Skeletal muscle tissue (tissue), 3 donors: ENCODE measurements at regions not wholly inside any gene's neighbourhood (a gene's known extent, or its start where the extent isn't known, plus 50 kb on each side); places are given as distances from the start of the nearest gene placed in this dataset.

ENCODE experiments used
- H3K27ac ChIP-seq: one replicate; pipeline ENCODE4 v1.7.0; 2013; ENCODE audit warnings: mild to moderate bottlenecking, low read depth, low read length, inconsistent platforms
- H3K27me3 ChIP-seq, 3 donors: one replicate each; pipeline ENCODE4 v1.7.0; 2013; ENCODE audit warnings: low read length in 3 of 3; ENCODE audit not compliant: control insufficient read depth in 3 of 3, insufficient read depth in 3 of 3
- H3K36me3 ChIP-seq, 3 donors: one replicate each; pipeline ENCODE4 v1.7.0; 2013; ENCODE audit warnings: low read length in 3 of 3; ENCODE audit not compliant: control insufficient read depth in 3 of 3, insufficient read depth in 3 of 3
- H3K4me1 ChIP-seq, 3 donors: one replicate each; pipeline ENCODE4 v1.7.0; 2013; ENCODE audit warnings: low read length in 3 of 3, mild to moderate bottlenecking in 3 of 3; ENCODE audit not compliant: control insufficient read depth in 3 of 3, insufficient read depth in 3 of 3
- H3K4me3 ChIP-seq, 3 donors: one replicate each; pipeline ENCODE4 v1.7.0; 2013; ENCODE audit warnings: low read length in 3 of 3
- H3K9ac ChIP-seq, 3 donors: one replicate each; pipeline ENCODE4 v1.7.0; 2013; ENCODE audit warnings: low read length in 3 of 3, mild to moderate bottlenecking in 3 of 3, moderate library complexity in 2 of 3, low read depth in 1 of 3
- H3K9me3 ChIP-seq, 3 donors: one replicate each; pipeline ENCODE4 v1.7.0; 2013; ENCODE audit warnings: low read length in 3 of 3; ENCODE audit not compliant: control insufficient read depth in 3 of 3
- donor health status: Osteomylitis.

GRCh38 chr2:120415060-120415459, 69.1 kb downstream of the INHBB start:
- no peaks in the 10 kb centered on the region for H3K36me3 ChIP-seq
- no peak overlapping the region for H3K9ac ChIP-seq
- peaks cover under 1 to 6% (median 1%) of the 10 kb centered on the region in 3 donors for H3K9me3 ChIP-seq
- H3K27me3 ChIP-seq, result no peaks in the 10 kb centered on the region
- no peak overlapping the region for H3K27ac ChIP-seq
- no peak overlapping the region for H3K4me3 ChIP-seq
- H3K4me1 ChIP-seq, result peaks cover 0 to 12% (median 5%) of the 10 kb centered on the region in 3 donors

GRCh38 chr2:120415728-120416509, 70.0 kb downstream of the INHBB start:
- Histone ChIP-seq H3K27me3 (no peaks in the 10 kb centered on the region), H3K4me1 (peaks cover 0 to 12% (median 5%) of the 10 kb centered on the region in 3 donors), H3K9ac (no peak overlapping the region), H3K9me3 (peaks cover 0 to 4% (median 0%) of the 10 kb centered on the region in 3 donors), H3K27ac (no peak overlapping the region), H3K4me3 (no peak overlapping the region), H3K36me3 (no peaks in the 10 kb centered on the region)

GRCh38 chr2:120418174-120418787, 72.3 kb downstream of the INHBB start:
- no peak overlapping the region for H3K4me3 ChIP-seq
- H3K9me3 ChIP-seq, result no peaks in the 10 kb centered on the region
- H3K27ac ChIP-seq, result no peak overlapping the region
- H3K4me1 ChIP-seq, result peaks cover 0 to 12% (median 5%) of the 10 kb centered on the region in 3 donors
- no peak overlapping the region for H3K9ac ChIP-seq
- no peaks in the 10 kb centered on the region for H3K36me3 ChIP-seq
- peaks cover 0 to 8% (median 4%) of the 10 kb centered on the region in 3 donors for H3K27me3 ChIP-seq

- H3K27me3 ChIP-seq, result peaks cover 0 to 11% (median 4%) of the 10 kb centered on the region in 3 donors
- H3K9me3 ChIP-seq, result no peaks in the 10 kb centered on the region
- no peaks in the 10 kb centered on the region for H3K36me3 ChIP-seq
- peaks cover 0 to 12% (median 5%) of the 10 kb centered on the region in 3 donors for H3K4me1 ChIP-seq
- no peak overlapping the region for H3K4me3 ChIP-seq
- H3K27ac ChIP-seq, result no peak overlapping the region
- peak overlapping the region in 1 of 3 donors; percentile 40 for H3K9ac ChIP-seq
Observed at GRCh38 chr2:120419073-120419472, 73.1 kb downstream of the INHBB start.

- Histone ChIP-seq H3K36me3 (no peaks in the 10 kb centered on the region), H3K4me3 (no peak overlapping the region), H3K9me3 (no peaks in the 10 kb centered on the region), H3K9ac (no peak overlapping the region), H3K27me3 (peaks cover 0 to 12% (median 4%) of the 10 kb centered on the region in 3 donors), H3K27ac (no peak overlapping the region), H3K4me1 (peaks cover 0 to 12% (median 5%) of the 10 kb centered on the region in 3 donors)
Observed at GRCh38 chr2:120419955-120420354, 74.0 kb downstream of the INHBB start.

GRCh38 chr2:120421126-120421829, 75.3 kb downstream of the INHBB start:
- Histone ChIP-seq H3K27me3 (peaks cover 0 to 16% (median 4%) of the 10 kb centered on the region in 3 donors), H3K9me3 (no peaks in the 10 kb centered on the region), H3K27ac (no peak overlapping the region)

GRCh38 chr2:120421830-120422175, 75.9 kb downstream of the INHBB start:
- H3K9ac ChIP-seq, result no peak overlapping the region

More at GRCh38 chr2:120421126-120421829, 75.3 kb downstream of the INHBB start:
- no peaks in the 10 kb centered on the region for H3K36me3 ChIP-seq
- no peak overlapping the region for H3K9ac ChIP-seq
- peaks cover 0 to 12% (median 5%) of the 10 kb centered on the region in 3 donors for H3K4me1 ChIP-seq
- no peak overlapping the region for H3K4me3 ChIP-seq

GRCh38 chr2:120422465-120423160, 76.7 kb downstream of the INHBB start:
- no peak overlapping the region for H3K27ac ChIP-seq
- peaks cover 0 to 16% (median 4%) of the 10 kb centered on the region in 3 donors for H3K27me3 ChIP-seq
- H3K9ac ChIP-seq, result no peak overlapping the region

More at GRCh38 chr2:120421830-120422175, 75.9 kb downstream of the INHBB start:
- no peak overlapping the region for H3K4me3 ChIP-seq
- H3K9me3 ChIP-seq, result no peaks in the 10 kb centered on the region
- peaks cover 0 to 12% (median 5%) of the 10 kb centered on the region in 3 donors for H3K4me1 ChIP-seq
- H3K27me3 ChIP-seq, result peaks cover 0 to 16% (median 4%) of the 10 kb centered on the region in 3 donors
- H3K36me3 ChIP-seq, result no peaks in the 10 kb centered on the region
- H3K27ac ChIP-seq, result no peak overlapping the region

GRCh38 chr2:120423167-120423943, 77.4 kb downstream of the INHBB start:
- Histone ChIP-seq H3K4me3 (no peak overlapping the region), H3K4me1 (peaks cover 0 to 12% (median 5%) of the 10 kb centered on the region in 3 donors), H3K9me3 (no peaks in the 10 kb centered on the region), H3K27ac (no peak overlapping the region), H3K9ac (no peak overlapping the region), H3K27me3 (peaks cover 0 to 16% (median 4%) of the 10 kb centered on the region in 3 donors), H3K36me3 (no peaks in the 10 kb centered on the region)

More at GRCh38 chr2:120422465-120423160, 76.7 kb downstream of the INHBB start:
- no peak overlapping the region for H3K4me3 ChIP-seq
- peaks cover 0 to 12% (median 5%) of the 10 kb centered on the region in 3 donors for H3K4me1 ChIP-seq
- H3K9me3 ChIP-seq, result no peaks in the 10 kb centered on the region
- no peaks in the 10 kb centered on the region for H3K36me3 ChIP-seq
